ENCODE measurements at regions not wholly inside any gene's neighbourhood (a gene's known extent, or its start where the extent isn't known, plus 50 kb on each side); places are given as distances from the start of the nearest gene placed in this dataset.

DNA sequence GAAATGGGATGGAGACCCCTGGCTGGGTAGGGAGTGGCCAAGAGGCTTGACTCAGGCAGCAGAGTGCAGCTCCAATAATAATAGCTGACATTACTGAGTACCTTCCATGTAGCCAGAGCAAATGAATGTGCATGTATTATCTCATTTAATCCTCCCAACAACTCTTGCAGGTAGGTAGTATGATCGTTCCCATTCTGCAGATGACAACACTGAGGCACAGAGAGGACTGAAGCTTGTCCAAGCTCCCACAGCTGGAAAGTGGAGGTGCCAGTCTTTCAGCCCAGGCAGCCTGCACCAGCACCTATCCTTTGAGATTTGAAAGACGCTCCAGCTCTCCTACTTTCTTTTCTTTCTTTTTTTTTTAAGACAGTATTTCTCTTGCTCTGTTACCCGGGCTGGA is 87.6 kb downstream of the PCDH1 start:
- no peak for DNase-seq (ENCODE audit: low spot score in 2 of 2)
- TF ChIP-seq CTCF (IDR thresholded peaks at IDR 0.05) (no peak), POLR2A (IDR thresholded peaks at IDR 0.05) (no peak)
- H3K4me3 ChIP-seq (ENCODE audit: low read depth, poor library complexity, severe bottlenecking) = no peak overlapping the region
- intact Hi-C loops (cut with DNase I; ENCODE audit: low total_unique reads) = no loop called here
- WGBS, 2 donors = 87 to 91% methylated on average over 3 of the region's 3 CpGs

DNA sequence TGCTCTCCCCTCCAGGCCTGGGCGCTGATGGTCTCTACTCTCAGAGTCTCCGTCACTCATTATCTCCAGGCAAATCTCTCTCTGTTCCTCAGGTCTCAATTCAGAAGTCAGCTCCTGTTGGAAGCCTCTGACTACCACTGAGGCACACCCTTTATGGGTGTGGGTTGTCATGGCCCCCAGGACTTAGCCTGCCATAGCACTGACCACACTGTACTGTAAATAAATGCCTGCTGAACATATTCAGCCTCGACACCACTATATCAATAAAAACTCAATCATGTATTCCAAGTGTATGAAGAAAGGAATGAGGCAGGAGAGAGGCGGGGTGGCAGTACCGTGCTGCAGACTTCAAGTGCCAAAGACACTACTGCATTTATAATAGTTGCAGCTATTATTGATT is 88.9 kb downstream of the PCDH1 start:
- 66 to 76% methylated on average over 5 of the region's 5 CpGs for WGBS, 2 donors
- TF ChIP-seq CTCF (IDR thresholded peaks at IDR 0.05) = no peak
- no peak for TF ChIP-seq POLR2A (IDR thresholded peaks at IDR 0.05)
- intact Hi-C loops (cut with DNase I; ENCODE audit: low total_unique reads) = no loop called here
- H3K4me3 ChIP-seq (ENCODE audit: low read depth, poor library complexity, severe bottlenecking) = no peak overlapping the region
- no peak for DNase-seq (ENCODE audit: low spot score in 2 of 2)

- intact Hi-C loops (cut with DNase I; ENCODE audit: low total_unique reads) = no loop called here
- WGBS, 2 donors = 78 to 83% methylated on average over 6 of the region's 6 CpGs
- TF ChIP-seq POLR2A (IDR thresholded peaks at IDR 0.05) (no peak), CTCF (IDR thresholded peaks at IDR 0.05) (no peak)
- DNase-seq (ENCODE audit: low spot score in 2 of 2) = no peak
- no peak overlapping the region for H3K4me3 ChIP-seq (ENCODE audit: low read depth, poor library complexity, severe bottlenecking)
These were observed 89.8 kb downstream of the PCDH1 start for GRCh38 chr5:141788296-141788970.

GRCh38 chr5:141787376-141787775 is 90.8 kb downstream of the PCDH1 start:
- intact Hi-C loops (cut with DNase I; ENCODE audit: low total_unique reads) = no loop called here
- no peak overlapping the region for H3K4me3 ChIP-seq (ENCODE audit: low read depth, poor library complexity, severe bottlenecking)
- TF ChIP-seq POLR2A (IDR thresholded peaks at IDR 0.05) (no peak), CTCF (IDR thresholded peaks at IDR 0.05) (no peak)
- 37 to 38% methylated on average over 3 of the region's 3 CpGs for WGBS, 2 donors
- no peak for DNase-seq (ENCODE audit: low spot score in 2 of 2)

GRCh38 chr5:141786700-141787099 is 91.5 kb downstream of the PCDH1 start:
- WGBS, 2 donors = 77 to 86% methylated on average over 3 of the region's 3 CpGs

More at GRCh38 chr5:141786700-141787099, 91.5 kb downstream of the PCDH1 start:
- no peak for DNase-seq (ENCODE audit: low spot score in 2 of 2)
- TF ChIP-seq POLR2A (IDR thresholded peaks at IDR 0.05) = no peak
- no peak for TF ChIP-seq CTCF (IDR thresholded peaks at IDR 0.05)
- intact Hi-C loops (cut with DNase I; ENCODE audit: low total_unique reads) = no loop called here
- no peak overlapping the region for H3K4me3 ChIP-seq (ENCODE audit: low read depth, poor library complexity, severe bottlenecking)
